Coronary artery (tissue), 2 donors: ENCODE measurements at regions not wholly inside any gene's neighbourhood (a gene's known extent, or its start where the extent isn't known, plus 50 kb on each side); places are given as distances from the start of the nearest gene placed in this dataset.

Source experiments
- DNase-seq: peaks from one replicate; pipeline ENCODE4 v3.0.0-alpha.2; 2017; ENCODE audit warnings: low spot score
- H3K27ac ChIP-seq, 2 donors: fragments of 200-600 bp; sonication (generic); one replicate each; pipeline ENCODE4 v1.5.1; 2016 to 2019
- H3K4me3 ChIP-seq: fragments of 200-600 bp; sonication (generic); 2 replicates; pipeline ENCODE4 v1.5.1; 2016; ENCODE audit warnings: mild to moderate bottlenecking, moderate library complexity
- CTCF ChIP-seq: fragments of 200-600 bp; sonication (generic); IDR thresholded peaks from one replicate; pipeline ENCODE4 v1.5.1; 2019; ENCODE audit warnings: antibody characterized with exemption

- Histone ChIP-seq H3K27ac (no peak overlapping the region), H3K4me3 (no peak overlapping the region)
- no peak for DNase-seq
- no peak for TF ChIP-seq CTCF
Observed at GRCh38 chr2:180743401-180743800, 237.0 kb upstream of the UBE2E3 start.

- TF ChIP-seq CTCF: no peak
- DNase-seq: no peak
- H3K27ac ChIP-seq: no peak overlapping the region
- H3K4me3 ChIP-seq: no peak overlapping the region
Observed at GRCh38 chr2:180742801-180743200, 237.6 kb upstream of the UBE2E3 start.

- no peak overlapping the region for H3K27ac ChIP-seq
- DNase-seq: no peak
Observed at GRCh38 chr2:180739070-180739469, 241.3 kb upstream of the UBE2E3 start.

GRCh38 chr2:180735799-180736198, 244.6 kb upstream of the UBE2E3 start:
- H3K27ac ChIP-seq: no peak overlapping the region
- TF ChIP-seq CTCF: no peak
- DNase-seq: no peak
- no peak overlapping the region for H3K4me3 ChIP-seq

More at GRCh38 chr2:180739070-180739469, 241.3 kb upstream of the UBE2E3 start:
- TF ChIP-seq CTCF: no peak
- no peak overlapping the region for H3K4me3 ChIP-seq

GRCh38 chr2:180734382-180734781, 246.0 kb upstream of the UBE2E3 start:
- no peak overlapping the region for H3K4me3 ChIP-seq
- no peak for DNase-seq
- no peak overlapping the region for H3K27ac ChIP-seq
- no peak for TF ChIP-seq CTCF

GRCh38 chr2:180733330-180733729, 247.1 kb upstream of the UBE2E3 start:
- TF ChIP-seq CTCF: no peak
- DNase-seq: no peak
- H3K4me3 ChIP-seq: no peak overlapping the region
- H3K27ac ChIP-seq: no peak overlapping the region

- TF ChIP-seq CTCF: no peak
- no peak for DNase-seq
- no peak overlapping the region for H3K27ac ChIP-seq
- H3K4me3 ChIP-seq: no peak overlapping the region
Observed at GRCh38 chr2:180732337-180732736, 248.1 kb upstream of the UBE2E3 start.
